DND-41 (cell line): ENCODE measurements at regions not wholly inside any gene's neighbourhood (a gene's known extent, or its start where the extent isn't known, plus 50 kb on each side); places are given as distances from the start of the nearest gene placed in this dataset.

Experiments used
- ATAC-seq: fragments of 200-7000 bp; cut with Tn5 transposase; 3 replicates; pipeline ENCODE4 v1.9.1; 2021; ENCODE audit warnings: low read depth; ENCODE audit not compliant: insufficient read depth
- DNase-seq: peaks from one replicate; pipeline ENCODE4 v3.0.0-alpha.2; 2020
- H2AFZ ChIP-seq: 2 replicates; pipeline ENCODE4 v1.6.0; 2012; ENCODE audit warnings: low read depth, low read length
- H3K27ac ChIP-seq: 2 replicates; pipeline ENCODE4 v1.5.1; 2012; ENCODE audit warnings: low read length, inconsistent platforms
- H3K27me3 ChIP-seq: fragments of 200-600 bp; sonication (generic); 2 replicates; pipeline ENCODE4 v1.6.0; 2012; ENCODE audit warnings: low read length, mild to moderate bottlenecking, inconsistent platforms; ENCODE audit not compliant: insufficient read depth, poor library complexity
- H3K36me3 ChIP-seq: 2 replicates; pipeline ENCODE4 v1.5.1; 2012; ENCODE audit warnings: low read length, inconsistent platforms; ENCODE audit not compliant: insufficient read depth
- H3K4me1 ChIP-seq: 2 replicates; pipeline ENCODE4 v1.5.1; 2012; ENCODE audit warnings: mild to moderate bottlenecking, low read length; ENCODE audit not compliant: insufficient read depth
- H3K4me2 ChIP-seq: 2 replicates; pipeline ENCODE4 v1.6.0; 2012; ENCODE audit warnings: mild to moderate bottlenecking, moderate library complexity, low read length, inconsistent platforms; ENCODE audit not compliant: insufficient read depth
- H3K4me3 ChIP-seq, 2 experiments: fragments of 200-600 bp in 1 of 2; shearing (Covaris generic) in 1 of 2; 2 replicates each; pipeline ENCODE4 v1.5.1; 2012 to 2016; ENCODE audit warnings: inconsistent platforms in 2 of 2, low read length in 2 of 2, mild to moderate bottlenecking in 2 of 2, low read depth in 1 of 2, moderate library complexity in 1 of 2
- H3K79me2 ChIP-seq: 2 replicates; pipeline ENCODE4 v1.6.0; 2012; ENCODE audit warnings: low read length, inconsistent platforms; ENCODE audit not compliant: insufficient read depth
- H3K9ac ChIP-seq: 2 replicates; pipeline ENCODE4 v1.6.0; 2012; ENCODE audit warnings: low read depth, mild to moderate bottlenecking, inconsistent platforms, low read length, moderate library complexity
- H3K9me3 ChIP-seq: 2 replicates; pipeline ENCODE4 v1.5.1; 2012; ENCODE audit warnings: low read length, moderate library complexity, mild to moderate bottlenecking, inconsistent platforms; ENCODE audit not compliant: insufficient read depth, severe bottlenecking
- H4K20me1 ChIP-seq: 2 replicates; pipeline ENCODE4 v1.6.0; 2012; ENCODE audit warnings: low read length; ENCODE audit not compliant: insufficient read depth
- CTCF ChIP-seq: IDR thresholded peaks from 2 replicates; pipeline ENCODE4 v1.5.1; 2012; ENCODE audit warnings: borderline replicate concordance, low read length, moderate library complexity, mild to moderate bottlenecking; ENCODE audit not compliant: poor library complexity, severe bottlenecking; ENCODE audit errors: extremely low read depth
- EZH2 ChIP-seq: IDR thresholded peaks from 3 replicates; pipeline ENCODE4 v1.6.1; 2012; ENCODE audit warnings: borderline replicate concordance, low read depth, mild to moderate bottlenecking, moderate library complexity, low read length, inconsistent platforms; ENCODE audit not compliant: severe bottlenecking

- H2AFZ ChIP-seq, result no peak overlapping the region
- H3K79me2 ChIP-seq, result no peaks in the 10 kb centered on the region
- H3K9ac ChIP-seq, result no peak overlapping the region
- H3K4me3 ChIP-seq, result no peak overlapping the region
- H3K4me1 ChIP-seq, result no peaks in the 10 kb centered on the region
- H3K36me3 ChIP-seq, result no peaks in the 10 kb centered on the region
- no peak for TF ChIP-seq EZH2
- no peak for TF ChIP-seq CTCF
- ATAC-seq (no peak), DNase-seq (no peak)
- H3K9me3 ChIP-seq, result no peaks in the 10 kb centered on the region
- H3K27me3 ChIP-seq, result no peaks in the 10 kb centered on the region
- no peak overlapping the region for H3K27ac ChIP-seq
- no peaks in the 10 kb centered on the region for H4K20me1 ChIP-seq
- no peak overlapping the region for H3K4me2 ChIP-seq
Measured at GRCh38 chr5:7053528-7054209, 340.4 kb downstream of the TENT4A start.

- Histone ChIP-seq H2AFZ (no peak overlapping the region), H3K27me3 (no peaks in the 10 kb centered on the region), H3K4me3 (no peak overlapping the region), H3K4me1 (no peaks in the 10 kb centered on the region), H3K36me3 (no peaks in the 10 kb centered on the region), H3K79me2 (no peaks in the 10 kb centered on the region), H4K20me1 (no peaks in the 10 kb centered on the region), H3K4me2 (no peak overlapping the region), H3K9ac (no peak overlapping the region), H3K27ac (no peak overlapping the region), H3K9me3 (no peaks in the 10 kb centered on the region)
- ATAC-seq (no peak), DNase-seq (no peak)
- TF ChIP-seq EZH2 (no peak), CTCF (no peak)
Measured at GRCh38 chr5:7066471-7067235, 329.3 kb upstream of the ADCY2 start.

GRCh38 chr5:7068156-7068555 lies 327.8 kb upstream of the ADCY2 start:
- Histone ChIP-seq H4K20me1 (no peaks in the 10 kb centered on the region), H3K4me2 (no peak overlapping the region), H3K36me3 (no peaks in the 10 kb centered on the region)

More at GRCh38 chr5:7068156-7068555, 327.8 kb upstream of the ADCY2 start:
- DNase-seq (no peak), ATAC-seq (no peak)
- Histone ChIP-seq H3K4me1 (no peaks in the 10 kb centered on the region), H3K9ac (no peak overlapping the region), H3K4me3 (no peak overlapping the region), H2AFZ (no peak overlapping the region), H3K9me3 (no peaks in the 10 kb centered on the region), H3K79me2 (no peaks in the 10 kb centered on the region), H3K27ac (no peak overlapping the region), H3K27me3 (no peaks in the 10 kb centered on the region)
- TF ChIP-seq CTCF (no peak), EZH2 (no peak)
